ENCODE measurements at regions not wholly inside any gene's neighbourhood (a gene's known extent, or its start where the extent isn't known, plus 50 kb on each side); places are given as distances from the start of the nearest gene placed in this dataset.

DNA sequence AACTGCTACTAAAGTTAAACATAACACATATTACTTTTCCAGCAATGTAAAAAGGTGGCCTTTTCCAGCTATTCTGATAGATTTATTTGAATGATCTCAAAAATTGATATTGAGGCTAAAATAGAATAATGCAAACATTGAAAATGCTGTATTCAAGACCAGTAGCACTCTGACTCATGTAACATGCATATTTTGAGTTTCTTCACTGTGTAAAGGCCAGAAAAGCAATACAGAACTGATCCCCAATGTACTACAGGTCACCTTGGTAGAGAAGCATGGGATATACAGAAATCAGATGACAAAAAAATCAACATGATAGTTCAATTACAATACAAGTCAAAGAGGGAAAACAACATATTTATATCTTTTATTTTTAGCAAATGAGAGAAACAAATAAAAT, 419.6 kb downstream of the DIPK2A start:
- H3K9me3 ChIP-seq (ENCODE audit: control insufficient read depth, insufficient read depth, low read length) = no peaks in the 10 kb centered on the region
- H3F3A ChIP-seq (ENCODE audit: control insufficient read depth, insufficient read depth) = no peaks in the 10 kb centered on the region
- H3K27me3 ChIP-seq (ENCODE audit: control insufficient read depth, low read length) = no peaks in the 10 kb centered on the region
- no peaks in the 10 kb centered on the region for H3K79me2 ChIP-seq (ENCODE audit: control insufficient read depth, low read length)
- no peak overlapping the region for H3K4me3 ChIP-seq (ENCODE audit: low read length)
- TF ChIP-seq, protein P1, sequence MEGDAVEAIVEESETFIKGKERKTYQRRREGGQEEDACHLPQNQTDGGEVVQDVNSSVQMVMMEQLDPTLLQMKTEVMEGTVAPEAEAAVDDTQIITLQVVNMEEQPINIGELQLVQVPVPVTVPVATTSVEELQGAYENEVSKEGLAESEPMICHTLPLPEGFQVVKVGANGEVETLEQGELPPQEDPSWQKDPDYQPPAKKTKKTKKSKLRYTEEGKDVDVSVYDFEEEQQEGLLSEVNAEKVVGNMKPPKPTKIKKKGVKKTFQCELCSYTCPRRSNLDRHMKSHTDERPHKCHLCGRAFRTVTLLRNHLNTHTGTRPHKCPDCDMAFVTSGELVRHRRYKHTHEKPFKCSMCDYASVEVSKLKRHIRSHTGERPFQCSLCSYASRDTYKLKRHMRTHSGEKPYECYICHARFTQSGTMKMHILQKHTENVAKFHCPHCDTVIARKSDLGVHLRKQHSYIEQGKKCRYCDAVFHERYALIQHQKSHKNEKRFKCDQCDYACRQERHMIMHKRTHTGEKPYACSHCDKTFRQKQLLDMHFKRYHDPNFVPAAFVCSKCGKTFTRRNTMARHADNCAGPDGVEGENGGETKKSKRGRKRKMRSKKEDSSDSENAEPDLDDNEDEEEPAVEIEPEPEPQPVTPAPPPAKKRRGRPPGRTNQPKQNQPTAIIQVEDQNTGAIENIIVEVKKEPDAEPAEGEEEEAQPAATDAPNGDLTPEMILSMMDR (IDR thresholded peaks at IDR 0.05; ENCODE audit: low read depth, low read length, poor library complexity, severe bottlenecking) = no peak
- TF ChIP-seq EZH2phosphoT487 (IDR thresholded peaks at IDR 0.05; ENCODE audit: borderline replicate concordance, low read length) = no peak
- no peak overlapping the region for H3K27ac ChIP-seq (ENCODE audit: low read depth, low read length)
- H3K4me2 ChIP-seq (ENCODE audit: low read length) = no peak overlapping the region
- H3K9me2 ChIP-seq (replicated peaks; ENCODE audit: control insufficient read depth, low read length) = no peaks in the 10 kb centered on the region
- H3K4me1 ChIP-seq (ENCODE audit: control insufficient read depth, low read length) = no peaks in the 10 kb centered on the region
- no peaks in the 10 kb centered on the region for H4K20me1 ChIP-seq (ENCODE audit: control insufficient read depth, insufficient read depth, low read depth, low read length)
- H3K36me3 ChIP-seq (ENCODE audit: control insufficient read depth, low read length) = no peaks in the 10 kb centered on the region

DNA sequence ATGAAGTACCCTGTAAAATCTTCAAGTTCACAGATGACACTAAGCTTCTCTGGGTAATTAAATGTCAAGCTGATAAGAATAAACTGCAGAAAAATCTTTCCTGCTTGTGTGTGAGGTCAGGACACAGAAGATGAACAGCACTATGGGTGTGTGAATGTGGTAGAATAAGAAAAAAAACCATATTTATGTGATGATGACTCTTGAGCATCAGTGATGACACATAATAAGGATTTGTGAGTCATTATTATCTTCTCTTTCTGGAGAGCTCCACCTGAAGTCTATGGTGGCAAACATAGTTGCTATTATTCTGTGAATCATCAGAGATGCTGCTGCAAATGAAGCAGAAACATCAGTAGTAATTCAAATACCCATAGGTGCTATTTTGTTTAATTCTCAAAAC, 422.4 kb downstream of the DIPK2A start:
- Histone ChIP-seq H3K4me3 (ENCODE audit: low read length) (no peak overlapping the region), H3K4me2 (ENCODE audit: low read length) (no peak overlapping the region), H4K20me1 (ENCODE audit: control insufficient read depth, insufficient read depth, low read depth, low read length) (no peaks in the 10 kb centered on the region), H3K27ac (ENCODE audit: low read depth, low read length) (no peak overlapping the region), H3K4me1 (ENCODE audit: control insufficient read depth, low read length) (no peaks in the 10 kb centered on the region), H3K9me3 (ENCODE audit: control insufficient read depth, insufficient read depth, low read length) (no peaks in the 10 kb centered on the region), H3K36me3 (ENCODE audit: control insufficient read depth, low read length) (no peaks in the 10 kb centered on the region), H3K9me2 (replicated peaks; ENCODE audit: control insufficient read depth, low read length) (no peaks in the 10 kb centered on the region), H3F3A (ENCODE audit: control insufficient read depth, insufficient read depth) (no peaks in the 10 kb centered on the region), H3K79me2 (ENCODE audit: control insufficient read depth, low read length) (no peaks in the 10 kb centered on the region), H3K27me3 (ENCODE audit: control insufficient read depth, low read length) (no peaks in the 10 kb centered on the region)
- TF ChIP-seq EZH2phosphoT487 (IDR thresholded peaks at IDR 0.05; ENCODE audit: borderline replicate concordance, low read length) = no peak
- TF ChIP-seq, protein P1 (IDR thresholded peaks at IDR 0.05; ENCODE audit: low read depth, low read length, poor library complexity, severe bottlenecking) = no peak

- Histone ChIP-seq H3F3A (ENCODE audit: control insufficient read depth, insufficient read depth) (no peaks in the 10 kb centered on the region), H3K4me2 (ENCODE audit: low read length) (no peak overlapping the region), H3K27ac (ENCODE audit: low read depth, low read length) (no peak overlapping the region), H3K9me3 (ENCODE audit: control insufficient read depth, insufficient read depth, low read length) (peaks cover 3% of the 10 kb centered on the region; the same call in 1 of the 2 replicates), H3K4me1 (ENCODE audit: control insufficient read depth, low read length) (no peaks in the 10 kb centered on the region), H3K9me2 (replicated peaks; ENCODE audit: control insufficient read depth, low read length) (no peaks in the 10 kb centered on the region), H3K79me2 (ENCODE audit: control insufficient read depth, low read length) (no peaks in the 10 kb centered on the region), H3K4me3 (ENCODE audit: low read length) (no peak overlapping the region), H4K20me1 (ENCODE audit: control insufficient read depth, insufficient read depth, low read depth, low read length) (no peaks in the 10 kb centered on the region), H3K36me3 (ENCODE audit: control insufficient read depth, low read length) (no peaks in the 10 kb centered on the region), H3K27me3 (ENCODE audit: control insufficient read depth, low read length) (no peaks in the 10 kb centered on the region)
- no peak for TF ChIP-seq EZH2phosphoT487 (IDR thresholded peaks at IDR 0.05; ENCODE audit: borderline replicate concordance, low read length)
- TF ChIP-seq, protein P1 (IDR thresholded peaks at IDR 0.05; ENCODE audit: low read depth, low read length, poor library complexity, severe bottlenecking) = no peak
These were observed 430.8 kb downstream of the DIPK2A start for GRCh38 chr3:144402430-144402829.

Data from DOHH2 (cell line).